Right atrium auricular region (tissue), 2 donors: ENCODE measurements at regions not wholly inside any gene's neighbourhood (a gene's known extent, or its start where the extent isn't known, plus 50 kb on each side); places are given as distances from the start of the nearest gene placed in this dataset.
A peak's percentile ranks its signal among the peaks of the same experiment; 100 is the strongest.

Experiments used
- DNase-seq: peaks from one replicate; pipeline ENCODE4 v3.0.0-alpha.2; 2019; ENCODE audit warnings: low spot score
- H3K27ac ChIP-seq, 2 donors: fragments of 200-600 bp; sonication (generic); 1 replicate in 1 of 2; 2 replicates in 1 of 2; pipeline ENCODE4 v1.5.1; 2016 to 2019
- H3K27me3 ChIP-seq, 2 donors: fragments of 200-600 bp; sonication (generic); one replicate each; pipeline versions ENCODE4 v1.5.1 to v1.6.0; 2017 to 2019
- H3K36me3 ChIP-seq: fragments of 200-600 bp; sonication (generic); one replicate; pipeline ENCODE4 v1.5.1; 2016
- H3K4me1 ChIP-seq, 2 donors: fragments of 200-600 bp; sonication (generic); one replicate each; pipeline versions ENCODE4 v1.5.1 to v1.6.0; 2017 to 2019
- H3K4me3 ChIP-seq, 2 donors: fragments of 200-600 bp; sonication (generic); 1 replicate in 1 of 2; 2 replicates in 1 of 2; pipeline ENCODE4 v1.5.1; 2017 to 2019; ENCODE audit warnings: mild to moderate bottlenecking in 1 of 2, moderate library complexity in 1 of 2
- H3K9me3 ChIP-seq, 2 donors: fragments of 200-600 bp; sonication (generic); one replicate each; pipeline ENCODE4 v1.5.1; 2019
- TF ChIP-seq, protein P1 (sequence below), 2 donors: fragments of 200-600 bp; sonication (generic); IDR thresholded peaks; one replicate each; pipeline ENCODE4 v1.5.1; 2019; ENCODE audit warnings: antibody characterized with exemption in 2 of 2

DNA sequence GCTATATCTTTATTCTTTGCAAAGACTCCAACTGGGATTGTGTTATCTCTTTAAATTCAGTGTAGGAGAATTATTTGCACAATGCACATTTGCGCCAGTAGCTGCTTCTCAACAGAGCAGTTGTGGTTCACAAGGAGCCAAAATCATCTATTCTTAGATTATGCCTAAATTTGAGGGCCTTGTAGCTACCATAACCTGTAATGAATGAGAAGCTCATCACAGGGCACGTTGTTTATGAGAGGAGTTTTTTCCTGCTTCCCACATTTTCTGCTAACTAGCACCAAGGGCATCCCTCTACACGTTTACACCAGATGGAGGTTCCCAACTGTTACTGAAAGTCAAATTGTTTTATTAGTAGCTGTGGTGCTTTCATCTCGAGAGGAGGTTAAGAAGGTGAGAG, 322.4 kb downstream of the TMEM161B start:
- H3K4me1 ChIP-seq = peaks cover 0 to 10% of the 10 kb centered on the region in 2 donors
- no peak overlapping the region for H3K27ac ChIP-seq
- TF ChIP-seq, protein P1, sequence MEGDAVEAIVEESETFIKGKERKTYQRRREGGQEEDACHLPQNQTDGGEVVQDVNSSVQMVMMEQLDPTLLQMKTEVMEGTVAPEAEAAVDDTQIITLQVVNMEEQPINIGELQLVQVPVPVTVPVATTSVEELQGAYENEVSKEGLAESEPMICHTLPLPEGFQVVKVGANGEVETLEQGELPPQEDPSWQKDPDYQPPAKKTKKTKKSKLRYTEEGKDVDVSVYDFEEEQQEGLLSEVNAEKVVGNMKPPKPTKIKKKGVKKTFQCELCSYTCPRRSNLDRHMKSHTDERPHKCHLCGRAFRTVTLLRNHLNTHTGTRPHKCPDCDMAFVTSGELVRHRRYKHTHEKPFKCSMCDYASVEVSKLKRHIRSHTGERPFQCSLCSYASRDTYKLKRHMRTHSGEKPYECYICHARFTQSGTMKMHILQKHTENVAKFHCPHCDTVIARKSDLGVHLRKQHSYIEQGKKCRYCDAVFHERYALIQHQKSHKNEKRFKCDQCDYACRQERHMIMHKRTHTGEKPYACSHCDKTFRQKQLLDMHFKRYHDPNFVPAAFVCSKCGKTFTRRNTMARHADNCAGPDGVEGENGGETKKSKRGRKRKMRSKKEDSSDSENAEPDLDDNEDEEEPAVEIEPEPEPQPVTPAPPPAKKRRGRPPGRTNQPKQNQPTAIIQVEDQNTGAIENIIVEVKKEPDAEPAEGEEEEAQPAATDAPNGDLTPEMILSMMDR (IDR thresholded peaks at IDR 0.05) = no peak
- H3K27me3 ChIP-seq = no peaks in the 10 kb centered on the region
- H3K36me3 ChIP-seq = no peaks in the 10 kb centered on the region
- DNase-seq = no peak
- no peaks in the 10 kb centered on the region for H3K9me3 ChIP-seq
- H3K4me3 ChIP-seq = no peak overlapping the region

- DNase-seq = no peak
- Histone ChIP-seq H3K27me3 (no peaks in the 10 kb centered on the region), H3K4me1 (peaks cover 0 to 10% of the 10 kb centered on the region in 2 donors), H3K4me3 (no peak overlapping the region), H3K27ac (no peak overlapping the region), H3K9me3 (no peaks in the 10 kb centered on the region), H3K36me3 (no peaks in the 10 kb centered on the region)
- TF ChIP-seq, protein P1 (IDR thresholded peaks at IDR 0.05) = no peak
Observed at GRCh38 chr5:87945286-87945650, 323.4 kb downstream of the TMEM161B start.

DNA sequence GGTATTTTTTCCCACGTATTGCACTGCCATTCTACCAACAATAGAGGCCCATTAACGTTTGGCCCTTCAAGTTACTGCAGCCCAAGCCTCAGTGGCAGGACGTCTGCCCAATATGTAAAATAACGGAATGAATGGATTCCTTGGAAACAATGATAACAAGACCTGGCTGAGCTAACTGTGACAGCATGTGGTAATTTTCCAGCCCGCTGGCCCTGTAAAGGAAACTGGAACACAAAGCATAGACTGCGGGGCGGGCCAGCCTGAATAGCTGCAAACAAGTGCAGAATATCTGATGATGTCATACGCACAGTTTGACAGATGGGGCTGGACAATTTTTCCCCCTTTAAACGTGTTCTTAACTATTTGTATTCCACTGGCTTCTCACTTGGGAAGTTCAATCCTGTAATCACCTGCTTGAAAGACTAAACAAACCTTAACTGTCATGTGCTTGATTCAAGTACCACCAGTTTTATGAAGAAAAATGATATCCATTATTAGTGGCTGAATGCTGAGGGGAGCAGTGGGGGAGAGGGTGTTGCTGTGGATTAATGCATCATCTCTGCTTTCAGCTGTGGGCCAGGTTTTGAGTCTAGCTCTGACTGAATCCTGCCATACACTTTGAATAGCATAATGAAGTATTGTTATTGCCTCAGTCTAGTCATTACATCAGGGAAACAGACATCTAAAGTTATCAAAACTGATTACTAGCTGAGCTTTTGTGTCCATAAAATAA, 323.9 kb downstream of the TMEM161B start:
- no peak overlapping the region for H3K27ac ChIP-seq
- H3K9me3 ChIP-seq = no peaks in the 10 kb centered on the region
- H3K4me1 ChIP-seq = peaks cover 0 to 10% of the 10 kb centered on the region in 2 donors
- H3K36me3 ChIP-seq = no peaks in the 10 kb centered on the region
- no peaks in the 10 kb centered on the region for H3K27me3 ChIP-seq
- TF ChIP-seq, protein P1 (IDR thresholded peaks at IDR 0.05) = no peak
- H3K4me3 ChIP-seq = no peak overlapping the region
- DNase-seq = peak; percentile 60

- no peak overlapping the region for H3K4me3 ChIP-seq
- H3K27me3 ChIP-seq = no peaks in the 10 kb centered on the region
- TF ChIP-seq, protein P1 (IDR thresholded peaks at IDR 0.05) = no peak
- no peak for DNase-seq
- no peaks in the 10 kb centered on the region for H3K9me3 ChIP-seq
- no peaks in the 10 kb centered on the region for H3K36me3 ChIP-seq
- no peak overlapping the region for H3K27ac ChIP-seq
- H3K4me1 ChIP-seq = peaks cover 0 to 10% of the 10 kb centered on the region in 2 donors
Observed at GRCh38 chr5:87940775-87941174, 327.9 kb downstream of the TMEM161B start.

DNA sequence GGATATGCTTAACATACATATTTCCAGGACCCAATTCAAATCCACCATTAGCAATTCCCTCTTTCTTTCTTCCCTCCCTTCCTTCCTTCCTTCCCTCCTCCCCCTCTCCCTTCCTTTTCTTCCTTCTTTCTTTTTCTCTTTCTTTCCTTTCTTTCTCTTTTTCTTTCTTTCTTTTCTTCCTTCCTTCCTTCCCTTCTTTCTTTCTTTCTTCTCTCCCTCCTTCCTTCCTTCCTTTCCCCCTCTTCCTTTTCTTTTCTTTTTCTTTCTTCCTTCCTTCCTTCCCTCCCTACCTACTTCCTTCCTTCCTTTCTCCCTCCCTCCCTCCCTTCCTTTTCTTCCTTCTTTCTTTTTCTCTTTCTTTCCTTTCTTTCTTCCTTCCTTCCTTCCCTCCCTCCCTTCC, 332.0 kb downstream of the TMEM161B start:
- DNase-seq = no peak
- Histone ChIP-seq H3K4me3 (no peak overlapping the region), H3K36me3 (no peaks in the 10 kb centered on the region), H3K4me1 (no peaks in the 10 kb centered on the region), H3K27ac (no peak overlapping the region), H3K9me3 (no peaks in the 10 kb centered on the region), H3K27me3 (no peaks in the 10 kb centered on the region)
- TF ChIP-seq, protein P1 (IDR thresholded peaks at IDR 0.05) = no peak

DNA sequence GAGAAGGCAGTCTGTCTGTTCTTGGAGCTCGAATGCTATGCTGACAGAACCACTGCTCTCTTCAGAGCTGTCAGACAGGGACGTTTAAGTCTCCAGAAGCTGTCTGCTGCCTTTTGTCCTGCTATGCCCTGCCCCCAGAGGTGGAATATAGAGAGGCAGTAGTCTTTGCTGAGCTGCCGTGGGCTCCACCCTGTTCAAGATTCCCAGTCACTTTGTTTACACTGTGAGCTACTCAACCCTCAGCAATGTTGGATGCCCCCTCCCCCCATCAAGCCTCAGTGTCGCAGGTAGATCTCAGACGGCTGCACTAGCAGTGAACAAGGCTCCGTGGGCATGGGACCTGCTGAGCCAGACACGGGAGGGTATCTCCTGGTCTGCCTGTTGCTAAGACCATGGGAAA, 344.2 kb downstream of the TMEM161B start:
- no peaks in the 10 kb centered on the region for H3K36me3 ChIP-seq
- TF ChIP-seq, protein P1 (IDR thresholded peaks at IDR 0.05) = no peak
- no peak overlapping the region for H3K27ac ChIP-seq
- H3K9me3 ChIP-seq = peaks cover 0 to 9% of the 10 kb centered on the region in 2 donors
- H3K27me3 ChIP-seq = no peaks in the 10 kb centered on the region
- H3K4me1 ChIP-seq = no peaks in the 10 kb centered on the region
- no peak for DNase-seq
- H3K4me3 ChIP-seq = no peak overlapping the region
